SJSA1 (cell line): ENCODE measurements at regions not wholly inside any gene's neighbourhood (a gene's known extent, or its start where the extent isn't known, plus 50 kb on each side); places are given as distances from the start of the nearest gene placed in this dataset.
"Not testable (repeated sequence)": the region's sequence is repeated elsewhere in the genome, so short reads cannot be mapped to it uniquely, and the experiment has no call there.

Experiments used
- DNase-seq, 2 experiments: peaks; one replicate each; pipeline ENCODE4 v3.0.0-alpha.2; 2015 to 2020; ENCODE audit warnings: low spot score in 2 of 2, low read depth in 1 of 2
- H3K27ac ChIP-seq: fragments of 250-450 bp; sonication (Bioruptor Pico); 2 replicates; pipeline ENCODE4 v1.5.1; 2020; ENCODE audit warnings: mild to moderate bottlenecking, moderate library complexity
- H3K27me3 ChIP-seq: fragments of 250-450 bp; sonication (Bioruptor Pico); replicated peaks from 2 replicates; pipeline ENCODE4 v1.5.1; 2020; ENCODE audit warnings: mild to moderate bottlenecking, moderate library complexity
- H3K36me3 ChIP-seq: fragments of 250-450 bp; sonication (Bioruptor Pico); 2 replicates; pipeline ENCODE4 v1.5.1; 2020; ENCODE audit warnings: mild to moderate bottlenecking
- H3K4me1 ChIP-seq: fragments of 250-450 bp; sonication (Bioruptor Pico); replicated peaks from 2 replicates; pipeline ENCODE4 v1.6.1; 2021; ENCODE audit warnings: mild to moderate bottlenecking
- H3K4me3 ChIP-seq: fragments of 250-450 bp; sonication (Bioruptor Pico); 2 replicates; pipeline ENCODE4 v1.5.1; 2020; ENCODE audit warnings: mild to moderate bottlenecking
- H3K9me3 ChIP-seq: fragments of 250-450 bp; sonication (Bioruptor Pico); replicated peaks from 2 replicates; pipeline ENCODE4 v1.5.1; 2020; ENCODE audit warnings: mild to moderate bottlenecking

DNA sequence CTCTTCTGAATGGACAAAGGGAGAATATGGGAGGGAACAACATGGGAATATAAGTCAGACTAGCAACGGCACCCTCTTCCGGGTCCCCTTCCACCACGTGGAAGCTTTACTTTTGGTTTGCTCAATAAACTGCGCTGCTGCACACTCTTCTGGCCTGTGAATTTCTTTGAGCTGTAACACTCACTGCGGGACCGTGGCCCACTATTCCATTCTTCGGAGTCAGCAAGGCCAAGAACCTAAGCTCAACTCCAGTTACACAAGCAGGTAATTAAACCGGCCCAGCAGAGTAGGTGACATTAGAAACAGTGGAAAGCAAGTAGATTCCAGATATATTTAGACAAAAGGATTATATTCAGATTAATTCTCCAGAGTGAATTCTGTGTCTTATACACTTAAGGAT, 697.4 kb upstream of the NXPH2 start:
- H3K36me3 ChIP-seq = no peaks in the 10 kb centered on the region
- no peak for DNase-seq
- no peaks in the 10 kb centered on the region for H3K27me3 ChIP-seq
- H3K4me3 ChIP-seq = no peak overlapping the region
- 0 out of 2 replicates have a peak, but pooled peaks cover 3% of the 10 kb centered on the region for H3K9me3 ChIP-seq
- no peak overlapping the region for H3K27ac ChIP-seq
- no peaks in the 10 kb centered on the region for H3K4me1 ChIP-seq

DNA sequence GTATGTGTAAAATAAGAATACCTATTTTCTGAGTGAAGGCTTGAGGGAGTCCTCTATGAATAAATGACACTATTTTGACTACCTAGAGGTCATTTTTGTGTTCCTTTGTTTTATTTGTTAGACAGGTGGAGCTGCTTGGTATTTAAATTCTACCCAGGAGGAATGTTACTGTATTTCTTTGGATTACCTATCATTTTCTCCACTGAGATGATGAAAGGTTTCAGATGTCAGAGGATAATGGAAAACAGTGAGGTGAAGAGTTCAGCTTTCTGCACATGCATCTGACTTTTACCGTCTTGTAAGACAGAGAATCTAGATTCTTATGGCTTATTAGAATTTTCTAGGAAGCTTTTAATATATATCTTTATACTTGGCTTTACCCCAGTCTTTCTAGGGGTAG, 689.8 kb upstream of the NXPH2 start:
- no peak overlapping the region for H3K4me3 ChIP-seq
- DNase-seq = no peak
- no peaks in the 10 kb centered on the region for H3K27me3 ChIP-seq
- H3K27ac ChIP-seq = no peak overlapping the region
- H3K9me3 ChIP-seq = no peaks in the 10 kb centered on the region; the same call in 1 of the 2 replicates
- no peaks in the 10 kb centered on the region for H3K36me3 ChIP-seq
- H3K4me1 ChIP-seq = no peaks in the 10 kb centered on the region

DNA sequence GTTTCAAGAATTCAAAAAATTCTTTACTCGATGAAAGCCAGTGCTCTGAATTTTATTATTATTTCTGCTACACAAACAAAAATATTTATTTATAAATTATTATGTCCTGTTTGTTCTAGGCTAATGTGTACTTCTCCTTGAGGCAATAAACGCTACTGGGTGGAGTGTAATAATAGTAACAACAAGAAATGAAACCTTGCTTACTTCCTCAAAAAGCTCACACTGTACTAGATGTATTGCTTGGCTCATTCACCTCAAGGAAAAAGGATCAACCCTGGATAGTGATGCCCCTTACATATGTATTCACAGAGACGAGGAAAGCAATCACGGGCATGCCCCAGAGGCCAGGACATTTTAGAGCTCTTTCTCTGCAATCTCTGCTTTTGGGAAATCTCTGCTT, 685.6 kb upstream of the NXPH2 start:
- Histone ChIP-seq H3K27me3 (no peaks in the 10 kb centered on the region), H3K27ac (no peak overlapping the region), H3K4me1 (no peaks in the 10 kb centered on the region), H3K4me3 (no peak overlapping the region), H3K9me3 (no peaks in the 10 kb centered on the region; the same call in 1 of the 2 replicates), H3K36me3 (no peaks in the 10 kb centered on the region)
- DNase-seq = no peak

DNA sequence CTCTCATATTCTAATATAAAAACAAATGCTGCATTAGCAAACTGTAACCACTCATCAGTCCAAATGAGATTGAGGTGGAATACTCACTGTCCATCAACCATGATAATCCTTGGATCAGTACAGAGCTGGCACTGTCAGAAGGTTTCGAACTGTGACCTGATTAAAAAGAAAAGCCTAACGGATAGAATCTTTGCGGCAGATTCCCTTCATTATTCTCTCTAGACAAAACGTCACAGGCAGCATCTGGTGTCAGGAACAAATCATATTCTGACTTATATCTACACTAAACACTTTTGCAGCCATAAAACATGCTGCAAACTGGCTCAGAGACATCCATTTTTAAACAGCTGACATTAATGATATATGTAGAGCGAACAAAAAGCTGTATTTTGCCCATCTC, 677.7 kb upstream of the NXPH2 start:
- Histone ChIP-seq H3K4me1 (no peaks in the 10 kb centered on the region), H3K27ac (no peak overlapping the region), H3K9me3 (no peaks in the 10 kb centered on the region), H3K36me3 (no peaks in the 10 kb centered on the region), H3K4me3 (no peak overlapping the region), H3K27me3 (no peaks in the 10 kb centered on the region)
- no peak for DNase-seq

DNA sequence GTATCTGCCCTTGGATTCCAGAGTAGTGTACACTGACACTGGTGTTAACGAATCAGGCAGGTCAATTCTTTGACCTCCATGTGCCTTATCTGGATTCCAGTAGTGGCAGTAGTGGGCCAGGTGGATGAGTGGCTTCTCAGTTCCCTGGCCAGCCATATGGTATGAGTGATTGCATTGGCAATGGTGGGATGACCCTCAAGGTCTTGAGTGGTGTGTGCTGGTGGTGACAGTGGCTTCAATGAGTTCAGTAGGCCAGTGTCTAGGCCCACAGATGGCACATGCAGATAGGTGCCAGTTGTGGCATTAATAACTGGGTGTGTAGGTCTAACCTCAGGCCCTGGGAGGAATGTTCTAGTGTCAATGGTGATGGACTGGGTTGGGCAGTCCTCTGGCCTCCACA, 674.1 kb upstream of the NXPH2 start:
- no peaks in the 10 kb centered on the region for H3K9me3 ChIP-seq
- no peaks in the 10 kb centered on the region for H3K4me1 ChIP-seq
- no peak overlapping the region for H3K4me3 ChIP-seq
- H3K36me3 ChIP-seq = no peaks in the 10 kb centered on the region
- DNase-seq = no peak
- H3K27ac ChIP-seq = no peak overlapping the region
- H3K27me3 ChIP-seq = no peaks in the 10 kb centered on the region

DNA sequence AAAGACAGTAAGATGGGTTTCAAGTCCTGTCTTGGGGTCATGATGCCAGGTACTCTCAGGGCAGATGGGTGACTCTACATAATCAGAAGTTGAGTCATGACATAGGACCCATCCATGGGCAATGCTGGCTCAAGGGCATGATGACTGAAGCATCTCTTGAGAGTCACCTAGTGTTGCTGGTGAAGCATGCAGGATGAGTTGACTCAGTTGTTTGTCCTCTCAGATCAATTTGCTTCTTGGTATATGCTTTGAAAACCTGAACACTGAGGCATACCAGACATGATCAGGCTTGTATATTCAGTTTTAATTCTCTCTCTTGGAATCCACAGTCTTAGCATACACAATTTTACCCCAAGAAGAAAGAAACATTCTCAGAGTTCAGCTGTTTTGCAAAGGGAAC, 658.9 kb upstream of the NXPH2 start:
- H3K9me3 ChIP-seq = no peaks in the 10 kb centered on the region

DNA sequence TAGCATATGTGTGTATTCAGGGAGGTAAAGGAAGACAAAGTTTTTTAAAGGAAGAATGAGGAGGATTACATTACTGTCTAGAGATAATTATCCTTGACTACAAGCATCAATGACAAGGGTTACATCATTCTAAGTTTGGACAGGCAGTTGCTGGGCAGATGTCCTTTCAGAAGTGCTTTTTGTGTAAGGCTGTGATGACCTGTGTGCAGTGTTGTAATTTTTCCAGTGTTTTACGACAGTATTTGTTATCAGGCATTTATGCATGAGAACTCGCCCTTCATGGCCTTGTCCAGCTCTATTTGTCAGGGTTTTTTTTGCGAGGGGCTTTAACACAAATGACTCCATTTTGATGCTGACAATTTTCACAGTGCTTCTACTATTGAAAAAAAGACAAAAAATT, 658.3 kb upstream of the NXPH2 start:
- no peaks in the 10 kb centered on the region for H3K27me3 ChIP-seq
- no peak overlapping the region for H3K27ac ChIP-seq
- H3K4me1 ChIP-seq = no peaks in the 10 kb centered on the region
- H3K4me3 ChIP-seq = no peak overlapping the region
- no peaks in the 10 kb centered on the region for H3K36me3 ChIP-seq
- no peaks in the 10 kb centered on the region for H3K9me3 ChIP-seq
- no peak for DNase-seq

More for the DNA sequence above, 658.9 kb upstream of the NXPH2 start:
- Histone ChIP-seq H3K27ac (no peak overlapping the region), H3K27me3 (no peaks in the 10 kb centered on the region), H3K4me1 (no peaks in the 10 kb centered on the region), H3K36me3 (no peaks in the 10 kb centered on the region), H3K4me3 (no peak overlapping the region)
- no peak for DNase-seq

DNA sequence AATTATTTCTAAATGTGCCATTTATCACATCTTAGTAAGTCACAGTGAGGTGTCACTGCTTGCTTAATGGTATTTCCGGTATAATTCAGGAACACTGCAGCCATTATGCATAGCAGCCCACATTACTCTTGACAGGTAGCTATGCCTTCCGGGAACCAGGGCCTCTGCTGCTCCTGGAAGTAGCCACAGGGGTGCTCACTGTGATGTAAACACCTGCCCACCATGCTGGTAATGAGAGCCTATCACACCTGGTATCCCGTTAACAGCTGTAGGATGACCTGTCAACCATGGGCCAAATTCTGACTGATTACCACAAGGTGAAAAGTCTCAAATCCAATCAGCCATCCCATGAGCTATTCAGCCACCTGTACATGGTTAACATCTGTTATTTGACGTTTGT, 647.0 kb upstream of the NXPH2 start:
- DNase-seq = no peak
- H3K4me3 ChIP-seq = no peak overlapping the region
- no peaks in the 10 kb centered on the region for H3K36me3 ChIP-seq
- H3K27me3 ChIP-seq = no peaks in the 10 kb centered on the region
- 0 out of 2 replicates have a peak, but pooled peaks cover 3% of the 10 kb centered on the region for H3K9me3 ChIP-seq
- H3K27ac ChIP-seq = no peak overlapping the region
- H3K4me1 ChIP-seq = no peaks in the 10 kb centered on the region

DNA sequence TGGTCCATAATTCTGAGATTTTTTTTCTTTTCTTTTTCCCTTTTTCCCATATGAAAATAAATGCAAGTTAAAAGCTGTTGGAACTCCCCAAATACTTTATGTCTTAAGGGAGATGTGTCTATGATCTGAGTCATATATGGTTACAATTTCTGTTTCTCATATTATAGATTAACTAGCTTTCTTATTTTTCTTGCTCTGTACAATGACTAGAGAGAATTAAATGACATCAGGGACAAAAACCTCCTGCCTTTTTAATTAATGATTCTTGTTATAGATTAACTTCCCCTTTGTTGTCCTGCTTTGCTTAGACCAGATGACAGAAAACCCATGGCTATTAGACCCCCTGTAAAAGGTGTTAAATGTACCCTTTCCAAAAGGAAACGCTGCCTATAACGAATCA, 643.9 kb upstream of the NXPH2 start:
- Histone ChIP-seq H3K4me3 (no peak overlapping the region), H3K27me3 (no peaks in the 10 kb centered on the region), H3K27ac (no peak overlapping the region), H3K9me3 (0 out of 2 replicates have a peak, but pooled peaks cover 3% of the 10 kb centered on the region), H3K36me3 (no peaks in the 10 kb centered on the region), H3K4me1 (no peaks in the 10 kb centered on the region)
- no peak for DNase-seq

DNA sequence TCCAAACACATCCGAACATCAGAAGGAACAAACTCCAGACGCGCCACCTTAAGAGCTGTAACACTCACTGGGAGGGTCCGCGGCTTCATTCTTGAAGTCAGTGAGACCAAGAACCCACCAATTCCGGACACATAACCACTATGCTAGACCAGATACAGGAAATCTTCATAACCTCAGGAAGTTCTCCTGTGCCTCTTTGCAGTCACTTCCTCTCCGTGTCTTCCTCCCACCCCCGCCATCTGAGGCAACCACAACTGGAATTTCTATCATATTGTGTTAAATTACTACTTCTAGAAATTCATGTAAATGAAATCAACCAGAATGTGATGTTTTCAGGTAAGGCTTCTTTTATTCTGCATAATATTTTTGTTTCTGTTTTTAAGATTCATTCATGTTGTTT, 631.0 kb upstream of the NXPH2 start:
- Histone ChIP-seq H3K9me3 (no peaks in the 10 kb centered on the region; the same call in none of the 2 replicates), H3K4me1 (no peaks in the 10 kb centered on the region), H3K27ac (no peak overlapping the region), H3K4me3 (no peak overlapping the region), H3K27me3 (no peaks in the 10 kb centered on the region), H3K36me3 (no peaks in the 10 kb centered on the region)
- no peak for DNase-seq

DNA sequence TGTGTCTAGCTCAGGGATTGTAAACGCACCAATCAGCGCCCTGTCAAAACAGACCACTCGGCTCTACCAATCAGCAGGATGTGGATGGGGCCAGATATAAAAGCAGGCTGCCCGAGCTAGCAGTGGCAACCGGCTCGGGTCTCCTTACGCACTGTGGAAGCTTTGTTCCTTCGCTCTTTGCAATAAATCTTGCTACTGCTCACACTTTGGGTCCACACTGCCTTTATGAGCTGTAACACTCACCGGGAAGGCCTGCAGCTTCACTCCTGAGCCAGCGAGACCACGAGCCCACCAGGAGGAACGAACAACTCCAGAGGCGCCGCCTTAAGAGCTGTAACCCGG, 630.6 kb upstream of the NXPH2 start:
- not testable (repeated sequence) for DNase-seq

DNA sequence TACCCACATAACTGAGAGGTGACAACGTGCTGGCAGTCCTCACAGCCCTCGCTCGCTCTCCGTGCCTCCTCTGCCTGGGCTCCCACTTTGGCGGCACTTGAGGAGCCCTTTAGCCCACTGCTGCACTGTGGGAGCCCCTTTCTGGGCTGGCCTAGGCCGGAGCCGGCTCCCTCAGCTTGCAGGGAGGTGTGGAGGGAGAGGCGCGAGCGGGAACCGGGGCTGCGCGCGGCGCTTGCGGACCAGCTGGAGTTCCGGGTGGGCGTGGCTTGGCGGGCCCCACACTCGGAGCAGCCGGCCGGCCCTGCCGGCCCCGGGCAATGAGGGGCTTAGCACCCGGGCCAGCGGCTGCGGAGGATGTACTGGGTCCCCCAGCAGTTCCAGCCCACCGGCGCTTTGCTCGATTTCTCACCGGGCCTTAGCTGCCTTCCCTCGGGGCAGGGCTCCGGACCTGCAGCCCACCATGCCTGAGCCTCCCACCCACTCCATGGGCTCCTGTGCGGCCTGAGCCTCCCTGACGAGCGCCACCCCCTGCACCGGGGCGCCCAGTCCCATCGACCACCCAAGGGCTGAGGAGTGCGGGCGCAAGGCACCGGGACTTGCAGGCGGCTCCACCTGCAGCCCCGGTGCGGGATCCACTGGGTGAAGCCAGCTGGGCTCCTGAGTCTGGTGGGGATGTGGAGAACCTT, 630.1 kb upstream of the NXPH2 start:
- H3K4me3 ChIP-seq, H3K9me3 ChIP-seq, H3K36me3 ChIP-seq, DNase-seq, H3K4me1 ChIP-seq, H3K27ac ChIP-seq, H3K27me3 ChIP-seq: not testable (repeated sequence)

More for the DNA sequence above, 630.6 kb upstream of the NXPH2 start:
- H3K4me3 ChIP-seq, H3K27ac ChIP-seq, H3K27me3 ChIP-seq, H3K9me3 ChIP-seq, H3K4me1 ChIP-seq, H3K36me3 ChIP-seq: not testable (repeated sequence)

DNA sequence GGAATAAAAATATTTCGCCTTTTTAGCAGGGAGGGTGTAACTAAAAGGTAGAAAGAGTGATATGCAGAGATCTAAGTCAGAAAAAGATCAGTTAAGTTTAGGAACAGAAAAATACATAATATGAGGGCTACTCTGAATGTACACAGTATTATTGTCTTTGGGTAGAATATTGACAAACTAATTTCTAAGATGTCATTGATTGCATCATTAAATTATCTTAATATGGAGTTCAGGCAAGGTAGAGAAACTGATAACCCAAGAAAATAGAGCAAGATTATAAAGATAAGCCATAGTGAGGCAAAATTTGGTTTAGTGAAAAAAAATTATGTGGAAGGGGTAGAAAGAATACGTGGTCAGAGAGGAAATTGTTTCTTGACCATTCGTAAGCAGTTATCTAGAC, 629.0 kb upstream of the NXPH2 start:
- no peaks in the 10 kb centered on the region for H3K36me3 ChIP-seq
- H3K27ac ChIP-seq = no peak overlapping the region
- no peaks in the 10 kb centered on the region for H3K27me3 ChIP-seq

DNA sequence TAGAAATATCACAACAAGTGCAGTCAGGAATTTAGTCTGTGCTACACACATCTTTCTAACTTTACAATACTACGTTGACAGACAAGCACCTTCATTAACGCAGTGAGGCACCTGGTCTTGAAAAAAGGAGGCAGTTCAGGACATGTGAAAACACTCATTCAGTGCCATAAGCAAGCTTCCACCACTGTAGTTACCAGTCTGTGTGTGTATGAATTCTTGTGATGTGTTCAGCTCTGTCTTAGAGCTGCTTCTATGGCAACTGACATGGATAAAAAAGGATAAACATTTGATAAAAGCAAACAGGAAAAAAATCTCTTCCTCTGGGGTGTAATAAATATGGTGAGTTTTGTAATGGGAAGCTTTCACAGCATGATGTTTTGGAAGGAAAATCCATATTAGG, 623.8 kb upstream of the NXPH2 start:
- Histone ChIP-seq H3K27ac (no peak overlapping the region), H3K4me3 (no peak overlapping the region), H3K27me3 (no peaks in the 10 kb centered on the region), H3K4me1 (no peaks in the 10 kb centered on the region), H3K9me3 (no peaks in the 10 kb centered on the region; the same call in 1 of the 2 replicates), H3K36me3 (no peaks in the 10 kb centered on the region)
- DNase-seq = no peak

More for the DNA sequence above, 629.0 kb upstream of the NXPH2 start:
- DNase-seq = no peak
- H3K4me1 ChIP-seq = no peaks in the 10 kb centered on the region
- no peak overlapping the region for H3K4me3 ChIP-seq
- no peaks in the 10 kb centered on the region; the same call in 1 of the 2 replicates for H3K9me3 ChIP-seq

DNA sequence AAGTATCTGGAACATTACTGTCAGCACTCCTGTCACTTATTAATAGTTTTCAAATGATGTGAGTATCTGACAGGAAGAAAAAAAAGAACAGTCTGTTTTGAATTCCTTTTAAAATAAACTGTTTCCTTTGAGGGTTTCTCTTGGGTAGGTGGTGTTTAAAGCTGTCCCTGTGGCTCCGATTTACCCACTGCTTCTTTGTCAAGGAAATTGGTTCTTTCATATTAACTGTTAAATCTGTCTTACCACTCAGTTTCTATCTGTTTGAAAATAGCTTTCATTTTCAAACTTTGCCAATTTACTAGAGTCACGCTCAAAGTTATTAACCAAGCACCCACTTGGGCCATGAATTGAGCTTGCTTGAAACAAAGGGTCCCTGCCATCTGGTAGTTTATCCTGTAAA, 614.6 kb upstream of the NXPH2 start:
- no peaks in the 10 kb centered on the region for H3K36me3 ChIP-seq
- no peak overlapping the region for H3K4me3 ChIP-seq
- H3K9me3 ChIP-seq = peaks cover 7% of the 10 kb centered on the region; the same call in 1 of the 2 replicates
- H3K4me1 ChIP-seq = no peaks in the 10 kb centered on the region
- DNase-seq = no peak
- H3K27me3 ChIP-seq = no peaks in the 10 kb centered on the region
- H3K27ac ChIP-seq = no peak overlapping the region
